GM19043 (cell line): ENCODE measurements at regions not wholly inside any gene's neighbourhood (a gene's known extent, or its start where the extent isn't known, plus 50 kb on each side); places are given as distances from the start of the nearest gene placed in this dataset.
"Not testable (repeated sequence)": the region's sequence is repeated elsewhere in the genome, so short reads cannot be mapped to it uniquely, and the experiment has no call there.

ENCODE experiments used
- ATAC-seq: cut with Tn5 transposase; IDR thresholded peaks from one replicate; pipeline ENCODE4 v1.9.1; 2021; ENCODE audit warnings: low read depth; ENCODE audit not compliant: unreplicated experiment

DNA sequence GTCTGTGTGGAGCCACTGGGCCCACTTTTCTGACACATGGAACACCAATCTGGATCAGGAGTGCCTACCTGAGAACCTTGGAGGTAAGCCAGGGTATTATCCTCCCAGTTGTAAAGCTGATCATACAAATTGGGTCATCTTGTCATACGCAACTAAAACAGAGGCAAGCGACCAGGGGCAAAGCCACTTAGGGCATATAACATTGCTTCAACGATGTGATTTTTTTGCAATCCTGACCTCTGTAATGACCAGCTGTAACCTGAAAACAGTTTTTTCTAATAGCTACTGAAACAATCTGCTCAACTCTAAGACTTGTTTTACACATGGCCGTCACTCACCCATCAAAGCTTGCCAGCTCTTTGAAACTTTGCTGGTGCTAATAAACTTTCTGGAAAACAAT is 261.5 kb upstream of the AGTR2 start:
- ATAC-seq: no peak

DNA sequence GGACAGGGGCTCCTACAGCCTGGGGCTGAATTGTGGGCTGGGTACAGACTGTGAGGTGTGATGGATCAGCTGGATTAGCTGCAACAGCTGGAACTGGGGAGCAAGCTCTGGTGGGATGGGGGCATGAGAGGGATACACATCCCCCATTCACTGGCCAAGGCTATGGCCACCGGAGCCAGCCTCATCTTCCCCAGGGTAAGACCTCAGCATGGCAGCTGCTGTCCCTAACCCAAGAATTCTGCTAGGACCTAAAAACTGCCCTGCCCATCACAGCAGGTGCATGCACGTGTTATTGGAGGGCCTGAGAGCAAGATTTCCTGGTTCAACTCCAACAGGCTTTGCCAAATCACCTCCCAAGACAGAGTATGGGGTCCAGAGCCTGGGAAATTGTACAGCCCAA is 258.6 kb upstream of the AGTR2 start:
- no peak for ATAC-seq

DNA sequence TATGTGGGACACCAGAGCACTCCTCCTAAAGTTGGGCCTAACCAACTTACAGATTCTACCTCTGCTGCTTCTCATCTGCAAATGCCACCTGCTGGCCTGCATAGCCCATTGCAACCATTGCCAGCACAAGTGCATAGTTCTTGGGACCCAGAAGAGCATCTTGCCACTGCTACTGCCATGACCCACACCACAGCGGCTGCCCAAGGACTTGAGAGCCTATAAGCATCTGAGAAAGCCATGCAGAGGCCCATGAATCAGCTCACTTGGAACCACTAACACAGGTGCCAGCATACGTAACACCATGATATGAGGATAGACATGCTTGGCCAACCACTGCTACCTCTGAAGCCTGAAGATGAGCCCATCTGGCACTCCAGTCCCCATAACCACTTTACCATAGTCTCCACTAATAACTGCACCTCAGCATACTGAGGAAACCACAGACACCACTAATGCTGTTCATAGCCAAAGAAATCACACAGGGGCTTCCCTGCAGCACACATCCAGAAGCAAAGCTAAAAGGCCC is 258.1 kb upstream of the AGTR2 start:
- peak; percentile 90 for ATAC-seq

DNA sequence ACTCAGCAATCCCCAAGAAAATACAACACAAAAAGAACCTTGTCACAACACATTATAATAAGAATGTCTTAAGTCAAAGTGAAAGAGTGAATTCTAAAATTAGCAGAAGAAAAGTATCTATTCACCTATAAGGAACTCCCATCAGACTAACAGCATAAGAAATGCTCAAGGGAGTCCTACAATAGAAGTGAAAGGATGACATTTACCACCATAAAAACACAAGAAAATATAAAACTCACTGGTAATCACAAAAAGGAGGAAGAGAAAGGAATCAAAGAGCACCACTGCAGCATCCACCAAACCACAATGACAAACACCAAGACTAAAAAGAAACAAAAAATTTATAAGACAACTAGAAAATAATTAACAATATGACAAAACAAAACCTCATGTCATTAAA is 257.0 kb upstream of the AGTR2 start:
- ATAC-seq: peak; percentile 44

DNA sequence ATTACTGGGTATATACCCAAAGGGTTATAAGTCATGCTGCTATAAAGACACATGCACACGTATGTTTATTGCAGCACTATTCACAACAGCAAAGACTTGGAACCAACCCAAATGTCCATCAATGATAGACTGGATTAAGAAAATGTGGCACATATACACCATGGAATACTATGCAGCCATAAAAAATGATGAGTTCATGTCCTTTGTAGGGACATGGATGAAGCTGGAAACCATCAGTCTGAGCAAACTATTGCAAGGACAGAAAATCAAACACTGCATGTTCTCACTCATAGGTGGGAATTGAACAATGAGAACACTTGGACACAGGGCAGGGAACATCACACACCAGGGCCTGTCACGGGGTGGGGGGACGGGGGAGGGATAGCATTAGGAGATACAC is 254.9 kb upstream of the AGTR2 start:
- not testable (repeated sequence) for ATAC-seq

DNA sequence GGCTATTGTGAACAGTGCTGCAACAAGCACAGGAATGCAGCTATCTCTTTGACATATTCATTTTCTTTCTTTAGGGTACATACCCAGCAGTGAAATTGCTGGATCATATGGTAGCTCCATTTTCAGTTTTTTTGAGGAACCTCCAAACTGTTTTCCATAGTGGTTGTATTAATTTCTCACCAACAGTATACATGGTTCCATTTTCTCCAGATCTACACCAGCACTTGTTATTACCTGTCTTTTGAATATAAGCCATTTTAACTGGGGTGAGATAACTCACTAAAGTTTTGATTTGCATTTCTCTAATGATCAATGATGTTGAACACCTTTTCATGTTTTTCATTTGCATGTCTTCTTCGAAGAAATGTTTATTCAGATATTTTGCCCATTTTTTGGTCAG is 241.1 kb upstream of the AGTR2 start:
- ATAC-seq: no peak

DNA sequence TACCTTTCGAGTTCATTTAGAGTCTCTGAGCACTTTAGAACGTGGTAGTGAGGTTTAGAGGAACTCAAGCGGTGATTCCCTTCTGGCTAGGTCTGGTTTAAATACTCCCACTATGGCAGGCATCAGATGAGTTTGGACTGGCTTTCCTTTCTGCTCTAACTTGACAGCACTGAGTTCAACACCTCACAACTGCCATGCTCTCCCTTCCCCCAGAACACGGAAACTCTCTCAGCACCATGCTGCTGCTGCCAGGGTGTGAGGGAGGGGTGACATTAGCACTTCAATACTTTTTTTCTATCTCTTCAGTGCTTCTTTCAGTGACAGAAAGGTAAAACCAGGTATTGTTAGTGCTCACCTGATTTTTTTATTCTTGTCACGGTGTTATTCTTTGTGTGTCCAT is 234.5 kb upstream of the AGTR2 start:
- no peak for ATAC-seq

DNA sequence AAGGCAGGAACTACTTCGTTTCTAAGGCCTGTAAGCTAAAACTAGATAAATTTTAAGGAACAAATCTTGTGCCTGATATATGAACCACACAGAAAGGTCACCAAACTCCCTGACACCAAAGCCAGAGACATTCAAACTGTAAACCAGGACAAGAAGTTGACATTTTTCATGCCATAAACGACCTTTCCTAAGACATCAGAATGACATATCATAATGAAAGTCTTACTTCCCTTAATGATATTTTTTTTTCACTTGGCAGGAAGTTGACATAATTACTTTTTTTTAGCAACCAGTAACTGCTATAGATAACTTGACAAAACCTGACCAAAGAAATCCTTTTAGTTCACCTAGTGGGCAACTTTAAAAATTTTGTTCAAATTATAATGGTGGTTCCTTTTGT is 231.5 kb upstream of the AGTR2 start:
- peak; percentile 42 for ATAC-seq

DNA sequence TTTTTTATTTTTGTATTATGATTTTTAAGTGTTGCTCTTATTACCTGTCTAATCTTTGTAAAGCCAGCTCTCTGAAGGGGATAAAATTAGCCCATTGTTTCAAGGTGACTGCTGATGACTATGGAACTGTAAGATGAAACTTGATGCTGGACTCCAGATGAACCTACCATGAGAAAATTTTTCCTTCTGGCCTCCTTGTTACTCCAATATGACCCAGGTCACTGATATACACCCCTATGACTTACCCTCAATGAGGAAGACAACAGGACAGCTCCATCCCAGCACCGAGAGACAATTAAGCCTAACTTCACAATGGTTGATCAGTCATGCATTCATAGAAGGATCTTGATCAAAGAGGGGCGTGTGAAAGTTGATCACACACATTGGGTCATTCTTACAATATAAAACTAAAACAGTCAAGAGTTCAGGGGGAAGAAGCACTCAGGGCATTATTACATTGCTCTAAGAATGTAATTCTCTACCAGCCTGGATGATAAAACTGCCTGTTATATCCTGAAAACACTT is 230.8 kb upstream of the AGTR2 start:
- no peak for ATAC-seq

DNA sequence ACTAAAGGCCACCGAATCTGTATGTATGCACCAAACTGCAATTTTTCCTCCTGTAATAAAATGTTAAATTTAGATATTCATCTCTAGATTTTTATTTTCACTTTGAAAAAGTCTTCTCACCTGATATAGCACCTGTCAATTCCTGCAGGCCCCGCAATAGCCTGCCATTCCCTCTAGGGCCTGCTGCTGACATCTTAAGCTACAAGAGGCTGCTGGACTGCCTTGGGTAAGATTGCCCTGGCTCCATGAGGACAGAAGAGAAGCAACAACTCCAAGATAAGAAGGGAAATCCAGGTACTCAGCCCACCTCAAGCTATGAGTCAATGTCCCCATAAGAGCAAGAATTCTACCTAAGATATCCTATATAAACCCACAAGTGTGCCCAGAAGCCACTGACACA is 230.2 kb upstream of the AGTR2 start:
- peak; percentile 19 for ATAC-seq

DNA sequence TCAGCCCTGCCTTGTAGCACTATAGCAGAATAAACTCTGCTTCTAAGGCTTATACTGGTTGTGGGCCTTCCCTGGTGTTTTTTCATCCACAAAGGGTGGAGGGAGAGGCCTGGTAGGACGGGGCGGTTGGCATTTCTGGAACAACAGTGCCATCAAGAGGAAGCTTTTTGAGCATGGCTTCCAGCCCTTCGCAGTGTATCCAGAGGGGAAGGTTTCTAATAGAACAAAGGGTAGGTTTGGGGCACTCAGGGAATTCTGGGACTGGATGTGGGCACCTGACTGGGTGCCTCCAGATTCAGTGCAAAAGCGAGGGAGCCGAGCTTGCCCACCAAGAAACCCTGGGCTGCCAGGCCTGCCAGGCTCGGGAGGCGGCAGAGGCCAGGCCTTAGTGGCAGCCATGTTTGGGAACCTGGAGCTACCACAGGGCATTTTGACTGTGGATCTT is 229.6 kb upstream of the AGTR2 start:
- ATAC-seq: peak; percentile 69

DNA sequence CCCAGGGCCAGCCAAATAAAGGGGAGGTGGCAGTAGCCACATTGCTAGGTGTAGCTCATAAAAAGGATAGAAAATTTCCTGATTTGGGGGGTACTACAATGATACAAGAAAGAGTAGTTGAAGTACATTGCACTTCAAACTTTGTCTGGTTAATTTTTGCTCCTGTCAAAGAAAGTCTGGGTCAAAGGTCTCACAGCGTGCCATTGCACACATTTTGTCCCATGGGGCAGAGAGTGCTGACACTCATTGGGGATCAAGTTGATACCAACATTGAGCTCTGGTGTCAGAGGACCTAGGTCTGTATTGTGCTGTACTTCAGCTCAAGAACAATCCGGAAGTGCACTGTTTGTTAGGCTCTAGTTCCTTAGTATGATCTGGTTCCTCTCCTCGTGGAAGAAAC is 229.2 kb upstream of the AGTR2 start:
- ATAC-seq: no peak

DNA sequence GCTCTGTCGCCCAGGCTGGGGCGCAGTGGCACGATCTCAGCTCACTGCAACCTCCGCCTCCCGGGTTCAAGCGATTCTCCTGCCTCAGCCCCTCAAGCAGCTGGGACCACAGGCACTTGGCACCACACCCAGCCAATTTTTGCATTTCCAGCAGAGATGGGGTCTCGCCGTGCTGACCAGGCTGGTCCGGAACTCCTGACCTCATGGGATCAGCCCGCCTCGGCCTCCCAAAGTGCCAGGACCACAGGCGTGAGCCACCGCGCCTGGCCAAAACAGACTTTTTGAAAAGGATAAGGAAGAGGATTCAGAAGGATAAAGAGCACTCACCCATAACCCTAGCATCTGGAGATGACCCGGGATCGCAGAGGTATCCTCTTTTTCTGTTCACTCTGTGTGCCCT is 224.5 kb upstream of the AGTR2 start:
- ATAC-seq: no peak

DNA sequence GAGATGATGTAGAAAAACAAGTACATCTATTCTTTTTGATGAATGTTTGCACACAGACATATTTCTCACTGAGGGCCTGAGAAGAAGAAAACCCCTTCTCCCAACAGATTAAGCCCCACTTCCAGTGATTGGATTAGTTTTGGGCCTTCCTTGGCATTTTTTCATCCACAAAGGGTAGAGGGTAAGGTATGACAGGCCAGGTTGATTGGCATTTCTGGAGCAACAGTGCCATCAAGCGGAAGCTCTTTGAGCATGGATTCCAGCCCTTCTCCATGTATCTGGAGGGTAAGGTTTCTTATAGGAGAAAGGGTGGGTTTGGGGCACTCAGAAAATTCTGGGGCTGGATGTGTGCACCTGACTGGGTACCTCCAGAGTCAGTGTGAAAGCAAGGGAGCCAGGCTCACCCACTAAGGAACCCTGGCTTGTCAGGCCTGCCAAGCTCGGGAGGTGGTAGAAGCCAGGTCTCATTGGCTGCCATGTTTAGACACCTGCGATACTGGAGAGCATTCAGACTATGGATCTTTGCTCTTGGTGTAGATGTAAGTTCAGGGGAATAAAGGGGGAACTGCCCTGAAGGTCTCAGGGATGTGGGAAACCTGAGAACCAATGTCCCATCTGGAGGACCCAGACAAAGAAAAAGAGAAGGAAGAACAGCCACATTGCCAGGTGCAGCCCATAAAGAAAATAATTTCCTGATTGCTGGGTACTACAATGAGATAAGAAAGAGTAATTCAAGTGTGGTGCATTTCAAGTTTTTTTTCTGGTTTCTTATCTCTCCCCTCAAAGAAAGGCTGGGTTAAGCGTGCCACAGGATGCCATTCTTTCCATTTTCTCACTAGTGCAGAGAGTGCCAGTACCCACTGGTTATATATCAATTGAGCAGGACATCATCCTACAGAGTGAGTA is 222.3 kb upstream of the AGTR2 start:
- ATAC-seq: no peak

DNA sequence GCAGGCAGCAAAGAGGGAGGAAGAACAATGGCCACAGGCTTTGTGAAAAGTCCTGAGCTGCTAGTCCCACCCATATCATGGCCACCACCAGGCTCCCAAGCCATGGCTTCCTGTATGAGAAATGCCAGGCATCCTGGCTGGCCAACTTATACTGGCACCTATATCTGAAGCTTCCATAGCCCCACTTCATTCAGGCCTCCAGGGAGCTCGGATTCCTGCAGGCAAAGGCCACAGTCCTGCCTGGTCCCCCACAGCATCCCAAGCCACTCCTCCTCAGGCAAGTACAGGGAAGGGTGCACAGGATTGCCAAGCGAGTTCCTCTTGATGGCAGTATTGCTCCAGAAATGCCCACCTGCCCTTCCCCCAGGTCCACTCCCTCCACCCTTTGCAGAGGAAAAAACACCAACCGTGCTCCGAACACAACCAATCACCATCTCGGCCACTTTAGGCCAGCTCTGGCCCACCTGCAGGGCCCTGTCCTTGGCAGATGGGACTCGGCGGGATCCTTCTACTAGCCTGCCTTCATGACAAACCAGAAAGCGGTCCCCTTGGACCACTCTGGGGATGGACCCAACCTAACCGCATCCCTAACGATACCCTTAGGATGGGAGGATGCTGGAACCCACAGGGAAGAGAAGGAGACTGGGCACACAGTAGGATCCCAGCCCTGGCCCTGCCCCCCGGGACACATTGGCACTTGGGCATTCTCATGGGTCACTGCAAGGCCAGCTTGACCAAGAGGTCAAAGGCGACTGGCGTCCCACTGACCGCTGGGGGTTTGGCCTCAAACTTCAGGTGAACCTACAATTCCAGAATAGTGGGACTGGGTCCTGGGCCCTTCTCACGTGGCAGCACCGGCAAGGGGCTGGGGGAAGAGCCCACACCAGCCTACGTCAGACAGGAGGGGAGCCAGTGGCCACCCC is 220.4 kb upstream of the AGTR2 start:
- no peak for ATAC-seq

DNA sequence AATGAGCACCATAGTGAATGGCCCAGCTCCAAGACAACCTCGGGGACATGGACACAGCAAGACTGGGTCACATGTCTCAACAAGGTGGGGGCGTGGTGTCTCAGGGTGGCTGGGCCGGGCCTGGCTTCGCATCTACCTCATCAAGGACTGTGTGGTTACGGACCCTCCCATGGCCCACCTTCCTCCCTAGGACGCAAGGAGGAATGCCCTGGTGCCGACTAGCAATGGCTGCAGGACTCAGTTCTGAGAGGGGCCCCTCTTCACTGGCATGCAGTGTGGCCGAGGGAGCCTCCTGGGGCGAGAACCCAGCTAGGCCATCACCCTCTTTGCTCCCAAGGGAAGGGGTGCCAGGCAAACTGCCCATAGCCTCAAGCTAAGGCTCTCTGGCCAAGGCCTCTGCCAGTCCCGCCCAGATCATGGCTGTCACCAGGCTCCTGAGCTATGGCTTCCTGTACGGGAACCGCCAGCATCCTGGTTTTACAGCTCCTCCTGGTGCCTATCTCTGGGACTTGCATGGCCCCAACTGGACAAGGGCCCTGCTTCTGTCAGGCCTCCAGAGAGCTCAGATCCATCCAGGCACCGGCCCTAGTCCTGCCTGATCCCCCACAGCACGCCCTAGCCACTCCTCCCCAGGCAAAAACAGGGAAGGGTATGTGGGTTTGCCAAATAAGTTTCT is 218.0 kb upstream of the AGTR2 start:
- no peak for ATAC-seq

DNA sequence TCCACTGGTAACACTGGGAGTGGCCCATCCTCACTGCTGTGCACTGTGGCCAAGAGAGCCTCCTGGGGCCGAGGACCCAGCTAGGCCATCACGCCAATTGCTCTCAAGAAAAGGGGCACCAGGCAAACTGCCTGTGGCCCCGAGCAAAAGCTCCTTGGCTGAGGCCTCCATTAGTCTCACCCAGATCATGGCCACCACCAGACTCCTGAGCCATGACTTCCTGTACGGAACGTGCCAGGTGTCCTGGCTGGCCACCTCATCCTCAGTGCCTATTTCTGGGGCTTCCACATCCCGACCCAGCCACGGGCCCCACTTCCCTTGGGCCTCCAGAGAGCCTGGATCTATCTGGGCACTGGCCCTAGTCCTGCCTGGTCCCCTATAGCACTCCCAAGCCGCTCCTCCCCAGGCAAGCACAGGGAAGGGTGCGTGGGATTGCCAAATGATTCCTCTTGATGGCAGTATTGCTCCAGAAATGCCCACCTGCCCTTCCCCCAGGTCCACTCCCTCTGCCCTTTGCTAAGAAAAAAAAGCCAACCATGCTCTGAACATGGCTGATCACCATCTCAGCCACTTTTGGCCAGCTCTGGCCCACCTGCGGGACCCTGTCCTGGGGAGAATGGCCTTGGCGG is 212.6 kb upstream of the AGTR2 start:
- no peak for ATAC-seq

DNA sequence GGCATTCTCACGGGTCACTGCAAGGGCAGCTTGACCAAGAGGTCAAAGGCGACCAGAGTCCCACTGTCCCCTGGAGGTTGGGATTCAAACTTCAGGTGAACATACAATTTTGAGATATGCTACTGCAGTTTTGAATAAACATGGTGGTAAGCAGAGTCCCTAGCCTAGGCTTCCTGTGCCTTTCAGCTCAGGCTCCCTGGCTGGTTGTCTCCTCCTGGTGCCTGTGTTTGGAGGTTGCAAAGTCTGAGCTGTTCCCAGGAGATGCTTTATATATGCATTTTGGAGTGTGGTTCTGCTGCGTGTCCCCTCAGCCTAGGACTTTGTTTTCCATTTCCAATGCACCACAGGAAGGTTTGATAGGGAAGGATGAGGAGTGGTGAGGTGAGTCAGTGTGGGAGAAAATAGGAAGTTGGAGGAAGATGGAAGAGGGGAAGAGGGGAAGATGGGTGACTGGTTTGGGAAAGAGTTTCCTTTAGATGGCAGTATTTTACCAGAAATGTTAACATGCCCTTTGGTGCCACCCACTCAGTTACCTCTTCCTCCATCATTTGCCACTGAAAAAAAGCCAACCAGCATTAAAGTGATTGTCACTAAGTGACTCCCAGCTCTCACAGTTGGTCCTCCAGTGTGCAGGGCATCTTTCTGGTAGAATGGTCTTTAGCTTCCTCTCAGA is 211.7 kb upstream of the AGTR2 start:
- no peak for ATAC-seq

DNA sequence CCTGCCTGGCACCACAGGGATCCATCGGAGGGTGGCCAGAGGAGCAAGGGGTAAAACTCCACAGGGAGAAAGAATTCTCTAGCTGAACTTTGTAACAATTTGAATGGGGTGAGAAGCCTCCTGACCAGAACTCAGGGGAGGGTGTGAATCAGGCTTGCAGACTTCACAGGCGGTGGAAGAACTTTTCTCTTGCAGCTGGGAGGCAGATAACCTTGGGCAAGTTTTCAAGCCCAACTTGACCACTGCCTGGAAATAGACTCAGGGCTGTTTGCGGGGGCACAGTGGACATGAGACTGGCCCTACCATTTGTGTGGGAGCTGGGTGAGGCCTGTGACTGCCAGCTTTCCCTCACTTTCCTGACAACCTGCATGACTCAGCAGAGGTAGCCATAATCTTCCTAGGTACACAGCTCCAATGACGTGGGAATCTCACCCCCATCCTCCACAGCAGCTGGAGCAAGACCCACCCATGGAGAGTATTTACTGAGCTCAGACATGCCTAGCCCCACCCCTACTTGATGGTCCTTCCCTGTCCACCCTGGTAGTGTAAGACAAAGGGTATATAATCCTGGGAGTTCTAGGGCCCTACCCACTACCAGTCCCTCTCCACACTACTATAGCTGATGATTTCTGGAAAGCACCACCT is 210.0 kb upstream of the AGTR2 start:
- no peak for ATAC-seq
